ENCODE measurements at regions not wholly inside any gene's neighbourhood (a gene's known extent, or its start where the extent isn't known, plus 50 kb on each side); places are given as distances from the start of the nearest gene placed in this dataset.

GRCh38 chr18:38483326-38483725 lies 917.7 kb upstream of the CELF4 start:
- Mint-ChIP-seq H3K9me3 (ENCODE audit: unreplicated experiment) (no peaks in the 10 kb centered on the region), H3K27me3 (ENCODE audit: insufficient read depth, unreplicated experiment) (no peaks in the 10 kb centered on the region), H3K4me3 (ENCODE audit: unreplicated experiment) (no peak overlapping the region), H3K27ac (ENCODE audit: unreplicated experiment) (no peak overlapping the region), H3K36me3 (ENCODE audit: insufficient read depth, unreplicated experiment) (no peaks in the 10 kb centered on the region), H3K4me1 (ENCODE audit: low read depth, unreplicated experiment) (no peaks in the 10 kb centered on the region)
- DNase-seq, result no peak
- H3K9me3 ChIP-seq, result no peaks in the 10 kb centered on the region
- CTCF ChIA-PET, result no interaction called here
- no peaks in the 10 kb centered on the region for H3K27me3 ChIP-seq (replicated peaks; ENCODE audit: control insufficient read depth, insufficient read depth, low read length)
- intact Hi-C loops (cut with micrococcal nuclease; ENCODE audit: unreplicated experiment), result no loop called here
- TF ChIP-seq CTCF (IDR thresholded peaks at IDR 0.05; ENCODE audit: insufficient read depth in 1 of 2, low read depth in 1 of 2, low read length in 1 of 2, severe bottlenecking in 1 of 2, unreplicated experiment in 1 of 2), result no peak
- BruUV-seq (replicated peaks), result no TSS peak
- POLR2A ChIA-PET, result no interaction called here
- H3K4me1 ChIP-seq, result no peaks in the 10 kb centered on the region
- no peaks in the 10 kb centered on the region for H3K36me3 ChIP-seq (ENCODE audit: control insufficient read depth, insufficient read depth, low read length)
- H3K4me3 ChIP-seq (ENCODE audit: low read depth, low read length), result no peak overlapping the region

GRCh38 chr18:38481576-38481975 lies 916.0 kb upstream of the CELF4 start:
- Histone ChIP-seq H3K4me1 (no peaks in the 10 kb centered on the region), H3K36me3 (ENCODE audit: control insufficient read depth, insufficient read depth, low read length) (no peaks in the 10 kb centered on the region), H3K27me3 (replicated peaks; ENCODE audit: control insufficient read depth, insufficient read depth, low read length) (no peaks in the 10 kb centered on the region), H3K4me3 (ENCODE audit: low read depth, low read length) (no peak overlapping the region), H3K9me3 (no peaks in the 10 kb centered on the region)
- DNase-seq, result no peak
- CTCF ChIA-PET, result no interaction called here
- POLR2A ChIA-PET, result no interaction called here
- no peaks in the 10 kb centered on the region for H3K4me1 Mint-ChIP-seq (ENCODE audit: low read depth, unreplicated experiment)
- H3K9me3 Mint-ChIP-seq (ENCODE audit: unreplicated experiment), result no peaks in the 10 kb centered on the region
- intact Hi-C loops (cut with micrococcal nuclease; ENCODE audit: unreplicated experiment), result no loop called here
- no peaks in the 10 kb centered on the region for H3K36me3 Mint-ChIP-seq (ENCODE audit: insufficient read depth, unreplicated experiment)
- no peak overlapping the region for H3K27ac Mint-ChIP-seq (ENCODE audit: unreplicated experiment)
- no peak overlapping the region for H3K4me3 Mint-ChIP-seq (ENCODE audit: unreplicated experiment)
- BruUV-seq (replicated peaks), result no TSS peak
- H3K27me3 Mint-ChIP-seq (ENCODE audit: insufficient read depth, unreplicated experiment), result no peaks in the 10 kb centered on the region
- TF ChIP-seq CTCF (IDR thresholded peaks at IDR 0.05; ENCODE audit: insufficient read depth in 1 of 2, low read depth in 1 of 2, low read length in 1 of 2, severe bottlenecking in 1 of 2, unreplicated experiment in 1 of 2), result no peak

- TF ChIP-seq CTCF (IDR thresholded peaks at IDR 0.05; ENCODE audit: insufficient read depth in 1 of 2, low read depth in 1 of 2, low read length in 1 of 2, severe bottlenecking in 1 of 2, unreplicated experiment in 1 of 2), result no peak
- Mint-ChIP-seq H3K9me3 (ENCODE audit: unreplicated experiment) (no peaks in the 10 kb centered on the region), H3K4me1 (ENCODE audit: low read depth, unreplicated experiment) (no peaks in the 10 kb centered on the region), H3K36me3 (ENCODE audit: insufficient read depth, unreplicated experiment) (no peaks in the 10 kb centered on the region), H3K4me3 (ENCODE audit: unreplicated experiment) (no peak overlapping the region), H3K27me3 (ENCODE audit: insufficient read depth, unreplicated experiment) (no peaks in the 10 kb centered on the region), H3K27ac (ENCODE audit: unreplicated experiment) (no peak overlapping the region)
- intact Hi-C loops (cut with micrococcal nuclease; ENCODE audit: unreplicated experiment), result no loop called here
- H3K27me3 ChIP-seq (replicated peaks; ENCODE audit: control insufficient read depth, insufficient read depth, low read length), result no peaks in the 10 kb centered on the region
- ChIA-PET CTCF (no interaction called here), POLR2A (no interaction called here)
- H3K9me3 ChIP-seq, result no peaks in the 10 kb centered on the region
- BruUV-seq (replicated peaks), result no TSS peak
- H3K4me1 ChIP-seq, result no peaks in the 10 kb centered on the region
- no peak overlapping the region for H3K4me3 ChIP-seq (ENCODE audit: low read depth, low read length)
- H3K36me3 ChIP-seq (ENCODE audit: control insufficient read depth, insufficient read depth, low read length), result no peaks in the 10 kb centered on the region
- no peak for DNase-seq
These were observed 910.1 kb upstream of the CELF4 start for GRCh38 chr18:38475686-38476085.

Data from Caco-2 (cell line).